ENCODE measurements at regions not wholly inside any gene's neighbourhood (a gene's known extent, or its start where the extent isn't known, plus 50 kb on each side); places are given as distances from the start of the nearest gene placed in this dataset.
"Not testable (repeated sequence)": the region's sequence is repeated elsewhere in the genome, so short reads cannot be mapped to it uniquely, and the experiment has no call there.

GRCh38 chr5:167052791-167053190 is 1238.7 kb upstream of the WWC1 start:
- DNase-seq: no peak

GRCh38 chr5:167057665-167058064 is 1233.8 kb upstream of the WWC1 start:
- no peak for DNase-seq

GRCh38 chr5:167061695-167062094 is 1229.8 kb upstream of the WWC1 start:
- DNase-seq: no peak

GRCh38 chr5:167063116-167063515 is 1228.3 kb upstream of the WWC1 start:
- no peak for DNase-seq

- DNase-seq: no peak
These were observed 1227.7 kb upstream of the WWC1 start for GRCh38 chr5:167063788-167064187.

GRCh38 chr5:167064198-167064776 is 1227.2 kb upstream of the WWC1 start:
- DNase-seq: no peak

GRCh38 chr5:167065794-167066193 is 1225.7 kb upstream of the WWC1 start:
- DNase-seq: no peak

- no peak for DNase-seq
These were observed 1219.3 kb upstream of the WWC1 start for GRCh38 chr5:167071981-167072610.

- no peak for DNase-seq
These were observed 1209.9 kb upstream of the WWC1 start for GRCh38 chr5:167081561-167081960.

- no peak for DNase-seq
These were observed 1194.6 kb upstream of the WWC1 start for GRCh38 chr5:167096816-167097215.

- no peak for DNase-seq
These were observed 1187.1 kb upstream of the WWC1 start for GRCh38 chr5:167104351-167104750.

- DNase-seq: no peak
These were observed 1185.5 kb upstream of the WWC1 start for GRCh38 chr5:167105941-167106340.

GRCh38 chr5:167107684-167108083 is 1183.8 kb upstream of the WWC1 start:
- no peak for DNase-seq

- DNase-seq: not testable (repeated sequence)
These were observed 1183.2 kb upstream of the WWC1 start for GRCh38 chr5:167108266-167108665.

GRCh38 chr5:167112556-167112955 is 1178.9 kb upstream of the WWC1 start:
- DNase-seq: no peak

- no peak for DNase-seq
These were observed 1169.2 kb upstream of the WWC1 start for GRCh38 chr5:167122267-167122666.

GRCh38 chr5:167123126-167123525 is 1168.3 kb upstream of the WWC1 start:
- no peak for DNase-seq

GRCh38 chr5:167128581-167128980 is 1162.9 kb upstream of the WWC1 start:
- DNase-seq: no peak

- DNase-seq: no peak
These were observed 1150.7 kb upstream of the WWC1 start for GRCh38 chr5:167140548-167141291.

- no peak for DNase-seq
These were observed 1147.7 kb upstream of the WWC1 start for GRCh38 chr5:167143716-167144115.

- DNase-seq: no peak
These were observed 1145.6 kb upstream of the WWC1 start for GRCh38 chr5:167145841-167146240.

GRCh38 chr5:167147879-167148278 is 1143.6 kb upstream of the WWC1 start:
- no peak for DNase-seq

GRCh38 chr5:167150661-167151060 is 1140.8 kb upstream of the WWC1 start:
- DNase-seq: no peak

- no peak for DNase-seq
These were observed 1138.9 kb upstream of the WWC1 start for GRCh38 chr5:167152561-167152960.

All from bone marrow (tissue), 2 donors.